Brain microvascular endothelial cell (primary cell): ENCODE measurements at regions not wholly inside any gene's neighbourhood (a gene's known extent, or its start where the extent isn't known, plus 50 kb on each side); places are given as distances from the start of the nearest gene placed in this dataset.

Experiments used
- DNase-seq: peaks from one replicate; pipeline ENCODE4 v3.0.0-alpha.2; 2020
- H3K27ac ChIP-seq: fragments of 250-450 bp; sonication (Bioruptor Pico); 2 replicates; pipeline ENCODE4 v1.5.1; 2020; ENCODE audit warnings: mild to moderate bottlenecking, moderate library complexity
- H3K27me3 ChIP-seq: fragments of 250-450 bp; sonication (Bioruptor Pico); replicated peaks from 2 replicates; pipeline ENCODE4 v1.5.1; 2020; ENCODE audit warnings: mild to moderate bottlenecking
- H3K36me3 ChIP-seq: fragments of 250-450 bp; sonication (Bioruptor Pico); replicated peaks from 2 replicates; pipeline ENCODE4 v1.5.1; 2020; ENCODE audit warnings: mild to moderate bottlenecking
- H3K4me3 ChIP-seq: 2 replicates; pipeline ENCODE4 v1.5.1; 2011; ENCODE audit warnings: low read depth, mild to moderate bottlenecking, control low read depth, low read length, moderate library complexity
- CTCF ChIP-seq: IDR thresholded peaks from 2 replicates; pipeline ENCODE4 v1.5.1; 2011; ENCODE audit warnings: low read depth, mild to moderate bottlenecking, moderate library complexity, low read length, control low read depth, inconsistent platforms; ENCODE audit errors: missing control alignments
- in situ Hi-C: cut with HindIII; loops from 2 replicates; pipeline ENCODE4 v1.10.0; 2017; ENCODE audit warnings: low sequenced_read_pairs, low pct_ligation_motif_present

- DNase-seq, result no peak
- TF ChIP-seq CTCF, result no peak
These were observed 191.7 kb downstream of the GOLGA6L6 start for GRCh38 chr15:20349774-20350498.

DNA sequence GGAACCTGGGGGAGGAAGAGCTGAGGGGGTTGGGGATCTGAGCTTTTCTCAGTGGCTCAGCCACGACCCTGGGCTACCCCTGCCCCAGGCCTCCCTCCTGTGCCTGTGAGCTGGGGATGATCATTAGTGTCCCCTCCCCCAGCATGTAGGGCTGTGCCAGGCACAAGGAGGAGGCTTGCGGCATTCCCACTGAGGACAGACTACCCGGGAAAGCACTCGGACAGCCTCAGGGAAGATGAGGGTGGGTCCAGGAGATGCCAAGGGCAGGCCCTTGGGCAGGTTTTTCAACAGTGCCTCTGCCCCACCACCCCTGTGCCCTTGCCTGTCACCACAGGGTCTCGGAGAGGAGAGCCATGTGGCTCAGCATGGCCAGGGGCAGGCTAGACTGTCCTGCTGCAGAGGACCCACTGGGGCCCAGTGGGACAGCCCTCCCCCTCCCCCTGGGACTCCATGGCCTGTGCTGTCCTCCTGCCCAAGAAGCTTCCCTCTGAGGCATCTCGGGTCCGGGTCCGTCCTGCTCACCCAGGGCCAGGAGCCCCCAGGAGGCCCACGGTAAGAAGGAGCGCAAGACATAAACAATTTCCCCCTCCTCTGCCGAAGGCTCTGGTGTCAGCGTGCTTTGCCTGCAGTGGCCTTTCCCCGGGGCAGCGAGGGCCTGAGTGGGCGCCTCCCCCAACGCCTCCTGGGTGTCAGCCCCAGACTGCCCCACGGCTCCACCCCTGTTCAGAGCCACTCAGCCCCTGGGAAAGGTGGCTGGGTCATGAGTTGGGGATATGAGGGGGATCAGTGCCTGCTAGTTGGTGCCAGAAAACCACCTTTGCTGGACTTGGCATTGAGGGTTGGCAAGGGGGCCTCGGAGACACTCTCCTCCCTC, 192.5 kb downstream of the GOLGA6L6 start:
- no peak overlapping the region for H3K4me3 ChIP-seq
- in situ Hi-C loops, result no loop called here
- no peak for DNase-seq
- TF ChIP-seq CTCF, result no peak
- no peak overlapping the region for H3K27ac ChIP-seq
- H3K27me3 ChIP-seq, result no peaks in the 10 kb centered on the region
- H3K36me3 ChIP-seq, result no peaks in the 10 kb centered on the region

More at GRCh38 chr15:20349774-20350498, 191.7 kb downstream of the GOLGA6L6 start:
- in situ Hi-C loops, result no loop called here
- H3K36me3 ChIP-seq, result no peaks in the 10 kb centered on the region
- no peak overlapping the region for H3K27ac ChIP-seq
- no peaks in the 10 kb centered on the region for H3K27me3 ChIP-seq
- no peak overlapping the region for H3K4me3 ChIP-seq

DNA sequence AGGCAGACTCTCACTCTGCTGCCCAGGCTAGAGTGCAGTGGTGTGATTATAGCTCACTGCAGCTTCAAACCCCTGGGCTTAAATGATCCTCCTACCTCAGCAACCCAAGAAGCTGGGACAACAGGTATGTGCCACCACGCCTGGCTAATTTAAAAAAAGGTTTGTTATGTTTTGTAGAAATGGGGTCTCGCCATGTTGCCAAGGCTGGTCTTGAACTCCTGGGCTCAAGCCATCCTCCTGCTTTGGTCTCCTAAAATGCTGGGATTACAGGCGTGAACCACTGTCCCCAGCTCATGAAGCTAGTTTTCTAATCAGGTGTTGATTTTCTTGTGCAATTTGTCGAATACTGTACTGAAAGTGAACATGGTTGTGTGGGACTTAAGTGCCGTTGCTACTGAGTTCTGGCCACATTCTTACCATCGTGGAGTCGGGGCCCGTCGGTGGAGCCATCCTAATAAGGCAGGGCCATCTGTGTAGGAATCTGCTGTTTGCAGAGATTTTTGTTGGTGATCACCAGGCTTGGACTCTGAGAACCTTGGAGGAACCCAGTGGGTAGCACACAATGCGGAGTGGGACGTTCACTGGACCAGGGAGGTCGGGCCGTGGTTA, 193.2 kb downstream of the GOLGA6L6 start:
- Histone ChIP-seq H3K36me3 (no peaks in the 10 kb centered on the region), H3K4me3 (no peak overlapping the region), H3K27ac (no peak overlapping the region), H3K27me3 (no peaks in the 10 kb centered on the region)
- DNase-seq, result no peak
- TF ChIP-seq CTCF, result no peak
- in situ Hi-C loops, result no loop called here

- TF ChIP-seq CTCF, result no peak
- no peak for DNase-seq
- Histone ChIP-seq H3K27ac (no peak overlapping the region), H3K36me3 (no peaks in the 10 kb centered on the region), H3K27me3 (no peaks in the 10 kb centered on the region), H3K4me3 (no peak overlapping the region)
- in situ Hi-C loops, result no loop called here
These were observed 195.4 kb downstream of the GOLGA6L6 start for GRCh38 chr15:20346082-20346805.

DNA sequence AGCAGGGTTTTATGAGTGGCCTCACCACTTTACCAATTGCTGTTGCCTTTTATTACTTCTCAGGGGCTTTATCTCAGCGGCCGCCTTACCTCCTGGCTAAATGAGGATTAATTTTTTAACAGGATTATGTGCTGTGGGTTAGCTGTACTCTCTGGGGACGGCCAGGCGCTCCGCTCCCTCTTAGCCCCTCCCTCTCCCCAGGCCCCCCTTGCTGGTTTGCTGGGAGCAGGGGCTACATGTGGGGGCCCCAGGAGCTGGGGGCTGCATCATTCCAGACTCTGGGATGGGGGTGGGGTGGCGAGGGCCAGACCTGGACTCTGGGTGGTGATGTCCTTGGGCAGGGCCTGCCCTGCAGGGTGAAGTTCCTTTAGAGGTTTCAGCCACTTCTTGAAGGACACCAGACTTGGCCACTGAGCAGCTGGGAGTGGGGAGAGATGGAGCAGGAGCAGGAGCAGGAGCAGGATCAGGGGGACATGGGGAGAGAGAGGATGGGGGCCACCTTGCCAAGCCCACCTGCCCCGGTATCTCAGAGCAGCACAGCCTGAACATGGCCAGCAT, 196.1 kb downstream of the GOLGA6L6 start:
- TF ChIP-seq CTCF, result no peak
- Histone ChIP-seq H3K27me3 (no peaks in the 10 kb centered on the region), H3K27ac (no peak overlapping the region), H3K36me3 (no peaks in the 10 kb centered on the region), H3K4me3 (no peak overlapping the region)
- DNase-seq, result no peak
- in situ Hi-C loops, result no loop called here
